ENCODE measurements at regions not wholly inside any gene's neighbourhood (a gene's known extent, or its start where the extent isn't known, plus 50 kb on each side); places are given as distances from the start of the nearest gene placed in this dataset.
"Not testable (repeated sequence)": the region's sequence is repeated elsewhere in the genome, so short reads cannot be mapped to it uniquely, and the experiment has no call there.

GRCh38 chr16:88168557-88168949 lies 214.2 kb upstream of the ZNF469 start:
- WGBS (ENCODE audit: missing lambda C conversion rate): 70% methylated on average over 6 of the region's 6 CpGs
- DNase-seq (ENCODE audit: low read depth in 1 of 2, low spot score in 1 of 2); H3K27ac ChIP-seq; H3K9me3 ChIP-seq; ATAC-seq; FAIRE-seq; H3K4me2 ChIP-seq; H3K4me3 ChIP-seq; CTCF ChIA-PET; H3K4me1 ChIP-seq; POLR2A ChIA-PET: not testable (repeated sequence)

GRCh38 chr16:88169136-88169830 lies 213.5 kb upstream of the ZNF469 start:
- H3K27ac ChIP-seq; ATAC-seq; FAIRE-seq; H3K9me3 ChIP-seq; CTCF ChIA-PET; H3K4me2 ChIP-seq; H3K4me3 ChIP-seq; POLR2A ChIA-PET; H3K4me1 ChIP-seq; DNase-seq (ENCODE audit: low read depth in 1 of 2, low spot score in 1 of 2): not testable (repeated sequence)
- WGBS (ENCODE audit: missing lambda C conversion rate): 80% methylated on average over 26 of the region's 26 CpGs

- POLR2A ChIA-PET; H3K4me1 ChIP-seq; DNase-seq (ENCODE audit: low read depth in 1 of 2, low spot score in 1 of 2); H3K27ac ChIP-seq; H3K4me2 ChIP-seq; FAIRE-seq; H3K9me3 ChIP-seq; ATAC-seq; H3K4me3 ChIP-seq; CTCF ChIA-PET: not testable (repeated sequence)
- WGBS (ENCODE audit: missing lambda C conversion rate): 81% methylated on average over 6 of the region's 8 CpGs
Measured at GRCh38 chr16:88169831-88170165, 213.0 kb upstream of the ZNF469 start.

GRCh38 chr16:88170528-88170991 lies 212.2 kb upstream of the ZNF469 start:
- no peak overlapping the region for H3K27ac ChIP-seq
- no peak overlapping the region for H3K4me2 ChIP-seq
- no peak for DNase-seq (ENCODE audit: low read depth in 1 of 2, low spot score in 1 of 2)
- TF ChIP-seq ELK1 (IDR thresholded peaks at IDR 0.05; ENCODE audit: low read depth, low read length): no peak
- TF ChIP-seq EHMT2 (IDR thresholded peaks at IDR 0.05; ENCODE audit: low read depth): no peak
- TF ChIP-seq ATOH8 (CRISPR knock-in tag; IDR thresholded peaks at IDR 0.05; ENCODE audit: low read depth): no peak
- no peak for TF ChIP-seq FOXS1 (CRISPR knock-in tag; IDR thresholded peaks at IDR 0.05)
- no peak for TF ChIP-seq NFE2L2 (conservative IDR thresholded peaks at IDR 0.05; ENCODE audit: low read length)
- TF ChIP-seq JUNB (IDR thresholded peaks at IDR 0.05): no peak
- no peak for TF ChIP-seq HOXB5 (CRISPR knock-in tag; IDR thresholded peaks at IDR 0.05)
- no peak for TF ChIP-seq EP300 (IDR thresholded peaks at IDR 0.05)
- TF ChIP-seq HEYL (CRISPR knock-in tag; IDR thresholded peaks at IDR 0.05): no peak
- no peak for TF ChIP-seq USF2 (IDR thresholded peaks at IDR 0.05)
- TF ChIP-seq PHF8 (IDR thresholded peaks at IDR 0.05; ENCODE audit: borderline replicate concordance, low read depth): no peak
- 0 out of 3 replicates have a peak, but pooled peaks cover 8% of the 10 kb centered on the region for H3K9me3 ChIP-seq
- FAIRE-seq: no peak
- CTCF ChIA-PET: interaction anchor here (0.6 kb wide), 1 partner anchor 39 kb away, joined by 3 read pairs; no protein-coding TSS in a partner anchor
- 81% methylated on average over 17 of the region's 17 CpGs for WGBS (ENCODE audit: missing lambda C conversion rate)
- H3K4me3 ChIP-seq: no peak overlapping the region
- ATAC-seq: no peak
- no peaks in the 10 kb centered on the region for H3K4me1 ChIP-seq
- POLR2A ChIA-PET: no interaction called here

- FAIRE-seq; CTCF ChIA-PET; POLR2A ChIA-PET; H3K4me2 ChIP-seq; H3K9me3 ChIP-seq; ATAC-seq; DNase-seq (ENCODE audit: low read depth in 1 of 2, low spot score in 1 of 2); H3K4me1 ChIP-seq; H3K27ac ChIP-seq; H3K4me3 ChIP-seq: not testable (repeated sequence)
- WGBS (ENCODE audit: missing lambda C conversion rate): 25% methylated on average over 1 of the region's 1 CpG
Measured at GRCh38 chr16:88171126-88171525, 211.6 kb upstream of the ZNF469 start.

- POLR2A ChIA-PET; CTCF ChIA-PET; H3K4me2 ChIP-seq; H3K9me3 ChIP-seq; H3K27ac ChIP-seq; DNase-seq (ENCODE audit: low read depth in 1 of 2, low spot score in 1 of 2); ATAC-seq; H3K4me3 ChIP-seq; FAIRE-seq; H3K4me1 ChIP-seq: not testable (repeated sequence)
- WGBS (ENCODE audit: missing lambda C conversion rate): 89% methylated on average over 3 of the region's 8 CpGs
Measured at GRCh38 chr16:88176184-88176583, 206.6 kb upstream of the ZNF469 start.

GRCh38 chr16:88176591-88177180 lies 206.1 kb upstream of the ZNF469 start:
- H3K27ac ChIP-seq; H3K4me2 ChIP-seq; POLR2A ChIA-PET; H3K9me3 ChIP-seq; DNase-seq (ENCODE audit: low read depth in 1 of 2, low spot score in 1 of 2); FAIRE-seq; H3K4me1 ChIP-seq; CTCF ChIA-PET; ATAC-seq; H3K4me3 ChIP-seq: not testable (repeated sequence)
- WGBS (ENCODE audit: missing lambda C conversion rate): 77% methylated on average over 23 of the region's 23 CpGs

GRCh38 chr16:88178251-88178650 lies 204.5 kb upstream of the ZNF469 start:
- ATAC-seq; POLR2A ChIA-PET; CTCF ChIA-PET; H3K4me2 ChIP-seq; H3K4me1 ChIP-seq; H3K27ac ChIP-seq; H3K9me3 ChIP-seq; FAIRE-seq; H3K4me3 ChIP-seq; DNase-seq (ENCODE audit: low read depth in 1 of 2, low spot score in 1 of 2): not testable (repeated sequence)
- WGBS (ENCODE audit: missing lambda C conversion rate): 73% methylated on average over 15 of the region's 15 CpGs
